ENCODE measurements at regions not wholly inside any gene's neighbourhood (a gene's known extent, or its start where the extent isn't known, plus 50 kb on each side); places are given as distances from the start of the nearest gene placed in this dataset.

GRCh38 chr12:66017736-66018135 is 112.8 kb downstream of the LLPH start:
- 84 to 91% (median 91%) methylated on average over 2 of the region's 2 CpGs for WGBS, 3 donors
- H3K9me3 ChIP-seq (ENCODE audit: control insufficient read depth in 2 of 2, insufficient read depth in 1 of 2, low read depth in 1 of 2, low read length in 1 of 2), result no peaks in the 10 kb centered on the region
- FAIRE-seq, result no peak
- no peaks in the 10 kb centered on the region for H3K4me1 ChIP-seq (ENCODE audit: control insufficient read depth in 3 of 3, insufficient read depth in 2 of 3, low read depth in 1 of 3, low read length in 2 of 3)
- H3K4me3 ChIP-seq (ENCODE audit: low read depth in 1 of 3, low read length in 3 of 3), result no peak overlapping the region
- H3K27ac ChIP-seq (ENCODE audit: low read depth in 1 of 3, low read length in 2 of 3), result no peak overlapping the region
- no peak for DNase-seq
- no peaks in the 10 kb centered on the region for H3K36me3 ChIP-seq (ENCODE audit: control insufficient read depth in 3 of 3, insufficient read depth in 2 of 3, low read depth in 1 of 3, low read length in 3 of 3)
- peaks cover 0 to 9% (median 0%) of the 10 kb centered on the region in 3 donors for H3K27me3 ChIP-seq (ENCODE audit: control insufficient read depth in 3 of 3, insufficient read depth in 3 of 3, low read length in 3 of 3)
